GM19438 (cell line): ENCODE measurements at regions not wholly inside any gene's neighbourhood (a gene's known extent, or its start where the extent isn't known, plus 50 kb on each side); places are given as distances from the start of the nearest gene placed in this dataset.
"Not testable (repeated sequence)": the region's sequence is repeated elsewhere in the genome, so short reads cannot be mapped to it uniquely, and the experiment has no call there.

Experiments used
- ATAC-seq: cut with Tn5 transposase; IDR thresholded peaks from one replicate; pipeline ENCODE4 v1.9.1; 2021; ENCODE audit warnings: low read depth; ENCODE audit not compliant: unreplicated experiment

DNA sequence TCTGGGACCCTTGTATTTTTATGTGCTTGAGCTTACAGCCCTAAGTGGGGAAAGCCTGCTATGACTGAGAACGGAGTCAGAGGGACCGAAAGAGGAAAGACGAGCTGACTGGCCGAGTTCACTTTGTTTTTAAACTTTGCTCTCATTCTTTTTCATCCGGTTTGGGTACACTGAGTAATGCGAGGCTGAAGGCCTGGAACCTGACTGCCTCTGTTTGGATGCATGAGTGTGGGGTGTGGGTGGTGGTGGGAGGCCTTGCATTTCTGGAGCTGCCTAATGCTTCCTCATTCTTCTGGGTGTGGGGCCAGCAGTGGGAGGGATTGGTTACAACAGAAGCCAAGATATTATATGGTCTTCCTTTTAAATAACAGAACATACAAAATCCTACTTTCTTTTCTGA lies 155.5 kb downstream of the BUB3 start:
- no peak for ATAC-seq

- no peak for ATAC-seq
Observed at GRCh38 chr10:123316776-123317175, 162.6 kb downstream of the BUB3 start.

DNA sequence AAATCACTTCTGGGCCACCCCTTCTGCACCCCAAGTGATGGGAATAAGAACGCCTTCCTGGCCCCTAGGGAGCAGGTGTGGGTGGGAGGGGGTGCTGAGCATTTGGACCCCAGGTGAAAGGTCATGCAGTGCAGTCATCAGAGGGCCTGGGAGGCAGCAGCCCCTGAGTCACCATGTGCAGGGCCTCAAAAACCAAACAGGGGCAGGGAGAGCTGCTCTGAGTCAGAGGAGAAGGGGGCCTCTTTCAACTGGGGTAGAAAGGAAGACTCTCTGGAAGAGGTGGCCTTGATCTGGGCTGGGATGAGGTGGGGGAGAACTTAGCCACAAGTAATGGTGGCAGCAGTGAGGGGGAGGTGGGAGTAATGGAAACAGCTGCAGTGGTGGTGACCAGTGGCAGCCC lies 164.3 kb downstream of the BUB3 start:
- ATAC-seq: no peak

GRCh38 chr10:123320091-123320490 lies 165.9 kb downstream of the BUB3 start:
- no peak for ATAC-seq

GRCh38 chr10:123323884-123324283 lies 169.7 kb downstream of the BUB3 start:
- no peak for ATAC-seq

- no peak for ATAC-seq
Observed at GRCh38 chr10:123325663-123326190, 171.5 kb downstream of the BUB3 start.

- ATAC-seq: no peak
Observed at GRCh38 chr10:123326674-123327073, 172.5 kb downstream of the BUB3 start.

DNA sequence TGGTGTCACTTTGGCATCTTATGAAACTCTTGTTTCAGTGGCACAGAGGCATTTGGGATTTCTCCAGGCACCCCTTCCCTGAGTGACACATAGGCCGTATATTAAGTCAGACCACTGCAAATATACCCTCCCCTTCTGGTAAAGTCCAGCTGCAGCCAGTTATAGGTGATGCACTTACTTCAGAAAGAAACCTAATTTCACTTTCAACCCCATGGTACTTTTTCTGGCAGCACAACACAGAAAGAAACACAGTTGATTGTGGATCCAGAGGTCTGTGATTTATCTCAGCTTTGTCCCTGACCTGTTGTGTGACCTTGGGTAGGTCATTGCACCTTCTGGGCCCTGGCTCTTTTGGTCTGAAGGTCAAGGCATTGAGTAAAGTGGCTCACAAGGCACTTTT lies 173.2 kb downstream of the BUB3 start:
- peak; percentile 87 for ATAC-seq

GRCh38 chr10:123327896-123328295 lies 173.7 kb downstream of the BUB3 start:
- no peak for ATAC-seq

- no peak for ATAC-seq
Observed at GRCh38 chr10:123331438-123331837, 177.2 kb downstream of the BUB3 start.

GRCh38 chr10:123346581-123346980 lies 192.4 kb downstream of the BUB3 start:
- ATAC-seq: no peak

GRCh38 chr10:123348691-123349572 lies 194.7 kb downstream of the BUB3 start:
- ATAC-seq: no peak

- no peak for ATAC-seq
Observed at GRCh38 chr10:123351715-123352114, 197.5 kb downstream of the BUB3 start.

DNA sequence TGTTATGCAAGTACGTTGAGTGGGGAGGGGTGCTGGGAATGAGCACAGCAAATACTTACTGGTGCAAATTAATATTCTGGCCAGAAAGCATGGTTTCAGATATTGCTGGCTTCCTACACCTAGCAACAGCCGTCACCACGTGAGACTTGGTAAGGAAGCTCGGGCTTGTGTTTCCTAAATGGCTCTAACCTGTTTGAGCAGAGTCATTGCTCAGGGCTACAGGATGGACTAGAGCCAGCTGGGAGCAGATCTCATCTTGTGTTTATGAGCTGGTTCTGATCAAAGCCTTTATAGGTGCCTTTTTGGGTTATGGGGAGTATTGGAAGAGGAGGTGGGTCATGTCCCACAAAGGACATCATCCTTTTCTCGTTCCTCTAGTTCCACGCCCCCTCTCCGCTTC lies 200.3 kb downstream of the BUB3 start:
- ATAC-seq: no peak

- no peak for ATAC-seq
Observed at GRCh38 chr10:123355748-123356481, 201.7 kb downstream of the BUB3 start.

GRCh38 chr10:123356799-123357198 lies 202.6 kb downstream of the BUB3 start:
- ATAC-seq: no peak

- no peak for ATAC-seq
Observed at GRCh38 chr10:123357421-123357930, 203.3 kb downstream of the BUB3 start.

GRCh38 chr10:123359539-123359938 lies 205.3 kb downstream of the BUB3 start:
- no peak for ATAC-seq

DNA sequence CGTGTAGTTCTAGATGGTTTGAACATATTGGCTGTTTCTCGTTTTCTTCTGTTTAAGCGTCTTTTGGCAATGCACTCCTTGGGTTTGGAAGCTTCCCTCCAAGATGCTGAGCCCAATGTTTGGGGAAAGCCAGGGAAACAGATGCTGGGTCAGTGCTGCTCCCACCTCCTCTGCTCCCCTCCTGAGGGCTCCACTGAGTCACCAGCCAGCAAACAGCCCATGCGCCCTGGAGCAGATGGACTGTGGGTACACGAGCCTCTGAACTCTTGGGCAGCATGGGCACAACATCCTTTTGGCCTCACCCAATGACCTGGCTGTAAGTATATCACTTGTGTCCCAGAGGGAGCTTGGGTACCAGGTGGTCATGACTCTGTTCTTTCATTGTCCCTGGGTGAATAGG lies 207.6 kb downstream of the BUB3 start:
- ATAC-seq: no peak

- ATAC-seq: no peak
Observed at GRCh38 chr10:123367195-123367594, 213.0 kb downstream of the BUB3 start.

- not testable (repeated sequence) for ATAC-seq
Observed at GRCh38 chr10:123371626-123372025, 217.4 kb downstream of the BUB3 start.
